ENCODE measurements at regions not wholly inside any gene's neighbourhood (a gene's known extent, or its start where the extent isn't known, plus 50 kb on each side); places are given as distances from the start of the nearest gene placed in this dataset.

DNA sequence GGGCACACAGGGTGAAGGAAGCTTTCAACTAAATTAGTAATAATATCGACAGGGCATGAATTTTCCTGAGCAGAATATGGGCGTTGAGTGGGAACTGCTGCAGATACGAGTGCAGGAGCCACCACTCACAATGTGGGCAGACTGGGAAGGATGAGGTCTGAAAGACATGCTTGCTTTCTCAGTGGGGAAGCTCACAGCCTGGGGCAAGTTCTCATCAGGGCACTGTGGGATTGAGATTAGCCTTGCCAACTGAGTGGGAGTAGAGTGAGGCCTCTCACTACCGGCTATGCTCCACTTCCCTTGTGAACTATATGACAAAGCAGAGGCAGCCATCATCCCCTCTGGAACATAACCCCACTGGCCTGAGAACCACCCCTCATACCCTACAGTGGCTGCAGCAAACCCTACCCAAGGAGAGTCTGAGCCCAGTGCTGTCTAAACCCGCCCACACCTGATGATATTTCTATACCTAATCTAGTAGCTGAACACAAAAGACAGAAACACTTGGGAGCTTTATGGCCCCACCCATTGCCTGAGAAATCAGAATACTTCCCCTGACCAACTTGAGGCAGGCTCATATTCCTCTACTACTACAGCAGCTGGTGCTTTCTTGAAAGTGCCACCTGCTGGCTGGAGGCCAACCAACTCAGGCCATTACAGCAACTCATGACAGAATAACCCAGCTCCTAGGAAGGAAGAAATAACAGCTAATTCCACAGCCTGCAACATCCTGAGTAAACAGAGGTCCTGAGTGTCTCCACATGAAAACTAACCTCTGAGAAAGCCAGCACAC lies 173.7 kb upstream of the SPEF2 start:
- POLR2A ChIA-PET: no interaction called here
- Mint-ChIP-seq H3K27ac (no peak overlapping the region), H3K36me3 (peaks cover 0 to 14% (median 0%) of the 10 kb centered on the region in 3 donors), H3K4me3 (no peak overlapping the region), H3K4me1 (no peaks in the 10 kb centered on the region), H3K27me3 (peaks cover 11 to 52% (median 19%) of the 10 kb centered on the region in 5 donors), H3K9me3 (peaks cover 0 to 30% (median 9%) of the 10 kb centered on the region in 9 donors)
- ATAC-seq: no peak
- no peak for DNase-seq

- peaks cover 17 to 60% (median 28%) of the 10 kb centered on the region in 5 donors for H3K27me3 Mint-ChIP-seq
- no peaks in the 10 kb centered on the region for H3K4me1 Mint-ChIP-seq
- H3K27ac Mint-ChIP-seq: no peak overlapping the region
- no peak for DNase-seq
- POLR2A ChIA-PET: no interaction called here
- ATAC-seq: no peak
- peaks cover 0 to 13% (median 0%) of the 10 kb centered on the region in 3 donors for H3K36me3 Mint-ChIP-seq
- H3K4me3 Mint-ChIP-seq: no peak overlapping the region
- peaks cover 0 to 30% (median 9%) of the 10 kb centered on the region in 9 donors for H3K9me3 Mint-ChIP-seq
Measured at GRCh38 chr5:35442885-35443639, 174.6 kb upstream of the SPEF2 start.

DNA sequence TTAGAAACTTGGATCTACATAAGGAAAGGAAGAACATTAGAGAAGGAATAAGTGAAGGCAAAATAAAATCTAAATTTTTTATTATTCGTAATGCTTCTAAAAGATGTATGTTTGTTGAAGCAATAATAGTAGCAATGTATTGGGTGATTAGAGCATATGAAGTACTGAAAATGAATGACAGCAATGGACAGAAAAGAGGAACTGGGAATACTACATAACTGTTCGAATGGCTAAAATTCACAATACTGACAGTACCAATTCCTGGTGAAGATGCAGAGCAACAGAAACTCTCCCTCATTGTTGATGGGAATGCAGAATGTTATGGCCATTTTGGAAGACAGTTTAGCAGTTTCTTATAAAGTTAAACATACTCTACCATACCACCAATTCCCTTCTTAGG lies 177.3 kb upstream of the SPEF2 start:
- POLR2A ChIA-PET: no interaction called here
- peaks cover 0 to 18% (median 4%) of the 10 kb centered on the region in 9 donors for H3K9me3 Mint-ChIP-seq
- DNase-seq (no peak), ATAC-seq (no peak)
- peaks cover 0 to 8% (median 0%) of the 10 kb centered on the region in 3 donors for H3K36me3 Mint-ChIP-seq
- H3K4me1 Mint-ChIP-seq: no peaks in the 10 kb centered on the region
- H3K27ac Mint-ChIP-seq: no peak overlapping the region
- H3K27me3 Mint-ChIP-seq: peaks cover 18 to 63% (median 29%) of the 10 kb centered on the region in 5 donors
- no peak overlapping the region for H3K4me3 Mint-ChIP-seq

DNA sequence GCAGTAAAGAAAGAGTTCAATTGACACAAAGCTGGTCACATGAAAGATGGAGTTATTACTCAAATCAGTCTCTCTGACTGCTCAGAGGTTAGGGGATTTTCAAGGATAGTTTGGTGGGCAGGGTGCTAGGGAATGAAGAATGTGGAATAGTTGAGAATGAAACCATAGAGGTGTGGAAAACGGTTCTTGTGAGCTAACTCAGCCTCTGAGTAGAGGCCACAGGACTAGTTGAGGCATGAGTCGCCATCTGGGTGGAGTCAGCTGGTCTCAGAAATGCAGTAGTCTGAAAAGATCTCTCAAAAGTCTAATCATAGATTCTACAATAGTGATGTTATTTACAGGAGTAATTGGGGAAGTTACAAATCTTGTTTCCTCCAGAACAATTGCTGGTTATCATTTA lies 178.9 kb upstream of the SPEF2 start:
- Mint-ChIP-seq H3K27me3 (peaks cover 19 to 62% (median 30%) of the 10 kb centered on the region in 5 donors), H3K36me3 (peaks cover 0 to 8% (median 0%) of the 10 kb centered on the region in 3 donors), H3K4me1 (no peaks in the 10 kb centered on the region), H3K9me3 (peaks cover 0 to 11% (median 0%) of the 10 kb centered on the region in 9 donors), H3K4me3 (no peak overlapping the region), H3K27ac (no peak overlapping the region)
- POLR2A ChIA-PET: no interaction called here
- DNase-seq (no peak), ATAC-seq (no peak)

- POLR2A ChIA-PET: no interaction called here
- Mint-ChIP-seq H3K27ac (no peak overlapping the region), H3K27me3 (peaks cover 19 to 62% (median 30%) of the 10 kb centered on the region in 5 donors), H3K9me3 (peaks cover 0 to 11% (median 0%) of the 10 kb centered on the region in 9 donors), H3K4me3 (no peak overlapping the region), H3K36me3 (peaks cover 0 to 8% (median 0%) of the 10 kb centered on the region in 3 donors), H3K4me1 (no peaks in the 10 kb centered on the region)
- no peak for DNase-seq
- ATAC-seq: no peak
Measured at GRCh38 chr5:35438288-35438687, 179.4 kb upstream of the SPEF2 start.

DNA sequence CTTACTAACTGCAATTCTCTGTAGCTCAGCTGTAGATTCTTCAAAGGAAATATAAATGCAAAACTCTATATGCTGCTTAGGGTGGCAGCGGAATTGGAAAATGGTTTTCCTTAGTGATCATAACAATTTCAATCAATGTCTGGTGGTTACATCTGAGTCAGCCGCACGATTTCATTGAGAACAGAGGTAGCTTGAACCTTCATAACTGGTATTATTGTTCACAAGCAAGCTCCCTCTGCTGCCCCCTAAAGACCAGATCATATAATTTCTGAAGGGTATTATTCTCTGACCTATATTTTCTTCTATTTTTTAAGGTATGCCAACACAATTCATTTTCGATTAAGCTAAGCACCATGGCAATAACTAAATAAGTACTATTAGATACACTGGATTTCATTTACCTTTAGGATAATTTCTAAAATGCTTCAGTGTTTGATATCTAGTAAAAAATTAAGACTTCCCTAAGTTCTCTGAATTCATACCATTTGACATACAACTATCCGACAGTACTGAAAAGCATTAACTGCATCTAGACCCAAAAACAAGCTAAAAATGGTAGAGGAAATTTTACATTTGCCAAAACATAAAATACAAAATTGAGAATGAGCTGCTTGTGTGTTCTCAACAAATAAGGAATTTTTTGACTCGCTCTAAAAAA lies 181.1 kb upstream of the SPEF2 start:
- no peak for DNase-seq
- H3K9me3 Mint-ChIP-seq: peaks cover 0 to 11% (median 0%) of the 10 kb centered on the region in 9 donors
- no peak overlapping the region for H3K27ac Mint-ChIP-seq
- H3K4me1 Mint-ChIP-seq: no peaks in the 10 kb centered on the region
- H3K4me3 Mint-ChIP-seq: no peak overlapping the region
- peaks cover 20 to 62% (median 36%) of the 10 kb centered on the region in 5 donors for H3K27me3 Mint-ChIP-seq
- H3K36me3 Mint-ChIP-seq: peaks cover 0 to 8% (median 0%) of the 10 kb centered on the region in 3 donors
- no peak for ATAC-seq
- POLR2A ChIA-PET: no interaction called here

GRCh38 chr5:35430381-35431162 lies 187.1 kb upstream of the SPEF2 start:
- POLR2A ChIA-PET: no interaction called here
- DNase-seq: no peak
- ATAC-seq: no peak
- no peak overlapping the region for H3K27ac Mint-ChIP-seq
- no peak overlapping the region for H3K4me3 Mint-ChIP-seq
- no peaks in the 10 kb centered on the region for H3K36me3 Mint-ChIP-seq
- no peaks in the 10 kb centered on the region for H3K9me3 Mint-ChIP-seq
- H3K27me3 Mint-ChIP-seq: peaks cover 10 to 29% (median 14%) of the 10 kb centered on the region in 5 donors
- H3K4me1 Mint-ChIP-seq: no peaks in the 10 kb centered on the region

- no peak for ATAC-seq
- peaks cover 8 to 43% (median 17%) of the 10 kb centered on the region in 5 donors for H3K27me3 Mint-ChIP-seq
- no peak overlapping the region for H3K4me3 Mint-ChIP-seq
- no peak for DNase-seq
- no peaks in the 10 kb centered on the region for H3K9me3 Mint-ChIP-seq
- POLR2A ChIA-PET: no interaction called here
- H3K27ac Mint-ChIP-seq: no peak overlapping the region
- H3K4me1 Mint-ChIP-seq: no peaks in the 10 kb centered on the region
- no peaks in the 10 kb centered on the region for H3K36me3 Mint-ChIP-seq
Measured at GRCh38 chr5:35420200-35420599, 189.9 kb upstream of the PRLR start.

GRCh38 chr5:35417040-35417439 lies 186.8 kb upstream of the PRLR start:
- Mint-ChIP-seq H3K9me3 (peaks cover 0 to 13% (median 3%) of the 10 kb centered on the region in 9 donors), H3K27ac (no peak overlapping the region), H3K27me3 (peaks cover 7 to 29% (median 10%) of the 10 kb centered on the region in 5 donors), H3K36me3 (peaks cover 0 to 10% (median 0%) of the 10 kb centered on the region in 3 donors), H3K4me1 (no peaks in the 10 kb centered on the region), H3K4me3 (no peak overlapping the region)
- POLR2A ChIA-PET: no interaction called here
- ATAC-seq: no peak
- no peak for DNase-seq

DNA sequence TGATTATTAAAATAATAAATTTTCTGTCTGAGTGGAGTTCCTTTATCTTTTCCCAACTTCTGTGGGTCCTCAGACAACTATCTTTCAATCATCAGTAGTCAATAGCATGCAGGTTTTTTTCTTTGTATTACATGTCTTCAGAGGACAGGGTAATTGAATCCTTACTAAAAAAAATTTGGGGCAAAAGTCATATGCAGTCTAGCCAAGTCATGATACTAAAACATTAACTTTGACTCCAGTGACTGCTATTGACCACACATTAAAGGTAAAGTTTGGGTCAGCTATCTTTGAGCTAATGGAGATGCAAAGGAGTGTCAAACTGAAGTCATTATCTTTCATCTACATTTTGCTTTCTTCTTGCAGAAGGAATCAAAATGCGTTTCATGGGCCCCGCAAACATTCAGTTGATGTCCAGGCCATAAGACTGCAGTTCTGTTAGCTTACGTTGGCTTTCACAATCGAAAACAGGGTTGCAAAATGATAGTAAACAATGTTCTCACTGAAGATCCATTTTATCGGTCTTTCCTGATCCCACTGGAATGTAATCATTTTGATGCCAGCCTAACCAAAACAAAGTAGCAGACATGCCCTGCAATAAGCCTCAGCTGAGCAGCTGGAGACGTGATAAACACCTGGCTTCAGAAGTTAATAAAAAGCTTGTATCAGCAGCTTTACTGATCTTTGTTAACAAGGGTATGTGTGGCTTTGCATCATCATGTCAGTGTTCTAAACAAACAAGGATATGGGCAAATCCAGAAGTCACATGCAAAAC lies 186.1 kb upstream of the PRLR start:
- Mint-ChIP-seq H3K4me3 (no peak overlapping the region), H3K27me3 (peaks cover 5 to 23% (median 9%) of the 10 kb centered on the region in 5 donors), H3K36me3 (peaks cover 0 to 13% (median 0%) of the 10 kb centered on the region in 3 donors), H3K9me3 (peaks cover 0 to 18% (median 3%) of the 10 kb centered on the region in 9 donors), H3K4me1 (no peaks in the 10 kb centered on the region), H3K27ac (no peak overlapping the region)
- no peak for ATAC-seq
- POLR2A ChIA-PET: no interaction called here
- no peak for DNase-seq

DNA sequence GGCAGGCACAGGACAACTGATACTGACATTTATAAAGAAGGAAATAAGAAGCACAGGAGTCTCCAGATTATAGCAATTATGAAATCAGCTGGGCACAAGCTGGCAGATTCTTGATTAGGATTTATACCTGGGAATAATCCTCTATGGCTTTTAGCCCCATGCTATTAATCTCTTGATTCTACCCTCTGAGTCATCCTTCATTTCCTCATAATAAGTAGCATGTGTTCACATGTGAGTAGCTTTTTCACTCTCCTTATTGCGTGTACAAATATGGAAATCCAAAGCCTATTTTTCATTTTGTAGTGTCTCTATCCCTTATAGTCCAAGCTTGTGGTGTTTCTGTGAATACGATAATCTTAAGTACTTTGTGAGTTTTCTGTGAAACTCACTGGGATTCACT lies 185.0 kb upstream of the PRLR start:
- H3K9me3 Mint-ChIP-seq: peaks cover 0 to 21% (median 5%) of the 10 kb centered on the region in 9 donors
- no peak for DNase-seq
- peaks cover 4 to 15% (median 6%) of the 10 kb centered on the region in 5 donors for H3K27me3 Mint-ChIP-seq
- H3K4me1 Mint-ChIP-seq: no peaks in the 10 kb centered on the region
- POLR2A ChIA-PET: no interaction called here
- no peak for ATAC-seq
- H3K4me3 Mint-ChIP-seq: no peak overlapping the region
- no peak overlapping the region for H3K27ac Mint-ChIP-seq
- peaks cover 0 to 13% (median 0%) of the 10 kb centered on the region in 3 donors for H3K36me3 Mint-ChIP-seq

DNA sequence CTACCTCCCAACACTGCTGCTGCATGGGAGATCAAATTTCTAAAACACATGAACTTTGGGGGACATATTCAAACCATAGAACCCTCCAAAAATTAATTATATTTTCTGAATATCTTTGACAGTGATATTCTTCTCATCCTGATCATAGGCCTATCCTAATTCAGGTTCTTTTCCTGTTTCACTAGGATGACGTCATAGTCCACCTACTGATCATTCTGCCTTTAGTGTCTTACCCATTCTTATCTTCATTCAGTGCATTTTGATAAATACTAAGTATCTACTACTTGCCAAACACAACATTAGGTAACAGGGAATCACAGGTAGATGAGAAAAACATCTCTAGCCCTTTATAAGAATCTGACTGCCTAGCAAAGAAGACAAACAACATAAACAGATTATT lies 179.1 kb upstream of the PRLR start:
- Mint-ChIP-seq H3K4me3 (no peak overlapping the region), H3K27me3 (peaks cover 6 to 12% (median 9%) of the 10 kb centered on the region in 5 donors), H3K36me3 (peaks cover 0 to 13% (median 0%) of the 10 kb centered on the region in 3 donors), H3K9me3 (peaks cover 0 to 21% (median 6%) of the 10 kb centered on the region in 9 donors), H3K27ac (no peak overlapping the region), H3K4me1 (no peaks in the 10 kb centered on the region)
- POLR2A ChIA-PET: no interaction called here
- ATAC-seq (no peak), DNase-seq (no peak)
